Keratinocyte (primary cell): ENCODE measurements at regions not wholly inside any gene's neighbourhood (a gene's known extent, or its start where the extent isn't known, plus 50 kb on each side); places are given as distances from the start of the nearest gene placed in this dataset.

Experiments used
- DNase-seq: peaks from one replicate; pipeline ENCODE4 v3.0.0-alpha.2; 2011; ENCODE audit warnings: low read depth, missing footprints, low spot score
- FAIRE-seq: peaks from 2 replicates; lab custom pipeline; 2011; peaks lifted over from hg19 to GRCh38; lab: Jason Lieb, UNC
- H2AFZ ChIP-seq: 2 replicates; pipeline ENCODE4 v1.6.0; 2012; ENCODE audit warnings: low read length, control low read depth, inconsistent platforms; ENCODE audit not compliant: control insufficient read depth
- H3K27ac ChIP-seq: 2 replicates; pipeline ENCODE4 v1.5.1; 2011; ENCODE audit warnings: low read length; ENCODE audit not compliant: control insufficient read depth, insufficient read depth
- H3K27me3 ChIP-seq: 3 replicates; pipeline ENCODE4 v1.6.0; 2011; ENCODE audit warnings: low read length; ENCODE audit not compliant: control insufficient read depth, insufficient read depth; ENCODE audit errors: extremely low read depth
- H3K36me3 ChIP-seq, 2 experiments: 2 replicates in 1 of 2; 3 replicates in 1 of 2; pipeline ENCODE4 v1.5.1; 2011; ENCODE audit warnings: low read length in 2 of 2, mild to moderate bottlenecking in 1 of 2; ENCODE audit not compliant: control insufficient read depth in 2 of 2, insufficient read depth in 2 of 2; ENCODE audit errors: extremely low read depth in 1 of 2
- H3K4me1 ChIP-seq: 3 replicates; pipeline ENCODE4 v1.5.1; 2011; ENCODE audit warnings: low read length; ENCODE audit not compliant: control insufficient read depth, insufficient read depth; ENCODE audit errors: extremely low read depth
- H3K4me2 ChIP-seq: 3 replicates; pipeline ENCODE4 v1.6.0; 2011; ENCODE audit warnings: low read depth, low read length; ENCODE audit not compliant: control insufficient read depth, insufficient read depth; ENCODE audit errors: extremely low read depth
- H3K4me3 ChIP-seq, 3 experiments: fragments of 200-600 bp in 1 of 3; sonication (generic) in 1 of 3; 2 replicates in 2 of 3; 3 replicates in 1 of 3; pipeline ENCODE4 v1.5.1; 2011 to 2016; ENCODE audit warnings: low read length in 3 of 3, mild to moderate bottlenecking in 3 of 3, control low read depth in 2 of 3, inconsistent platforms in 1 of 3, low read depth in 1 of 3, mixed read lengths in 1 of 3, mixed run types in 1 of 3, moderate library complexity in 1 of 3; ENCODE audit not compliant: control insufficient read depth in 2 of 3, insufficient read depth in 2 of 3; ENCODE audit errors: extremely low read depth in 1 of 3
- H3K79me2 ChIP-seq: 2 replicates; pipeline ENCODE4 v1.6.0; 2012; ENCODE audit warnings: low read length; ENCODE audit not compliant: control insufficient read depth, insufficient read depth
- H3K9ac ChIP-seq: 3 replicates; pipeline ENCODE4 v1.6.0; 2011; ENCODE audit warnings: low read length; ENCODE audit not compliant: control insufficient read depth, insufficient read depth; ENCODE audit errors: extremely low read depth
- H3K9me1 ChIP-seq: 3 replicates; pipeline ENCODE4 v1.6.0; 2011; ENCODE audit warnings: low read length; ENCODE audit not compliant: control insufficient read depth, insufficient read depth; ENCODE audit errors: extremely low read depth
- H3K9me3 ChIP-seq: 2 replicates; pipeline ENCODE4 v1.5.1; 2012; ENCODE audit warnings: low read depth, low read length; ENCODE audit not compliant: control insufficient read depth
- H4K20me1 ChIP-seq: 3 replicates; pipeline ENCODE4 v1.6.0; 2011; ENCODE audit warnings: low read length; ENCODE audit not compliant: control insufficient read depth, insufficient read depth; ENCODE audit errors: extremely low read depth
- CTCF ChIP-seq, 3 experiments: IDR thresholded peaks in 1 of 3; conservative IDR thresholded peaks in 1 of 3; optimal IDR thresholded peaks in 1 of 3; 2 replicates in 2 of 3; 3 replicates in 1 of 3; pipeline versions ENCODE3 to v1.5.1; 2011; ENCODE audit warnings: low read length in 3 of 3, mild to moderate bottlenecking in 3 of 3, moderate library complexity in 2 of 3, control low read depth in 1 of 3, inconsistent platforms in 1 of 3; ENCODE audit not compliant: insufficient read depth in 2 of 3; ENCODE audit errors: extremely low read depth in 1 of 3
- EZH2 ChIP-seq: IDR thresholded peaks from one replicate; pipeline ENCODE4 v1.6.1; 2012; ENCODE audit warnings: inconsistent platforms, mild to moderate bottlenecking, low read length, moderate library complexity
- dilution Hi-C: fragments of 300-500 bp; cut with MboI; formaldehyde crosslinking; loops from one replicate; pipeline ENCODE4 v1.7.0; 2020; ENCODE audit warnings: low sequenced_read_pairs; ENCODE audit not compliant: extremely low pct_ligation_motif_present

- H3K4me3 ChIP-seq: no peak overlapping the region
- no peak overlapping the region for H3K9ac ChIP-seq
- peak overlapping the region; percentile 69 for H3K27ac ChIP-seq
- FAIRE-seq (peak; percentile 96), DNase-seq (peak; percentile 30)
- dilution Hi-C loops: no loop called here
- no peaks in the 10 kb centered on the region for H3K36me3 ChIP-seq
- H4K20me1 ChIP-seq: no peaks in the 10 kb centered on the region
- H2AFZ ChIP-seq: no peak overlapping the region
- no peaks in the 10 kb centered on the region for H3K27me3 ChIP-seq
- no peaks in the 10 kb centered on the region for H3K9me3 ChIP-seq
- no peaks in the 10 kb centered on the region for H3K79me2 ChIP-seq
- peaks cover 53% of the 10 kb centered on the region for H3K4me1 ChIP-seq
- H3K4me2 ChIP-seq: peak overlapping the region; percentile 15
- TF ChIP-seq EZH2: no peak
- TF ChIP-seq CTCF (optimal IDR thresholded peaks at IDR 0.05 in 1 of 3, IDR thresholded peaks at IDR 0.05 in 1 of 3, conservative IDR thresholded peaks at IDR 0.05 in 1 of 3; ENCODE audit: extremely low read depth in 1 of 3, insufficient read depth in 2 of 3, low read length in 3 of 3): no peak
- H3K9me1 ChIP-seq: no peaks in the 10 kb centered on the region
These were observed 128.5 kb upstream of the SYNDIG1 start for GRCh38 chr20:24340933-24341332.

DNA sequence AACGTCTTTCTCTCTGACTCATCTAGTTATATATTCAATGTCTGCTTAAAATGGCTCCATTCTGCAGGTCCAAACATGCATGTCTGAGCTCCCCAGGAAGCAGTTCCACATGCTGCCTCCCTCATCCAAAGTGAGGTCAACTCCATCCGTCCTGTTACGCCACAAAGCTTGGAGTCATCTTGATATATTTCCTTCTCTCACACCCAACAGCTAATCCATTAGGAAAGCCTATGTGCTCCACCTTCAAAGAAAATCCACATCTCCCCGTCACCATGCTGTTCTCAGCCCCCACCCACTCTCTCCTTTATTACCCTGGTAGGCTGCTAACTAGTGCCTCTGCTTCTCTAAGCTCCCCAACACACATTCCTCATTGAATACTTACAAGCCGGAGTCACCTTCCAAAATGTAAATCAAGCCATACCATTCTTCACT, 130.2 kb upstream of the SYNDIG1 start:
- Histone ChIP-seq H3K4me2 (peak overlapping the region; percentile 25), H3K36me3 (no peaks in the 10 kb centered on the region), H3K27ac (peak overlapping the region; percentile 69), H3K4me3 (no peak overlapping the region), H2AFZ (no peak overlapping the region), H3K79me2 (no peaks in the 10 kb centered on the region), H3K9me3 (no peaks in the 10 kb centered on the region), H3K9me1 (no peaks in the 10 kb centered on the region), H3K9ac (peak overlapping the region; percentile 6), H4K20me1 (no peaks in the 10 kb centered on the region), H3K27me3 (no peaks in the 10 kb centered on the region), H3K4me1 (peaks cover 56% of the 10 kb centered on the region)
- FAIRE-seq (peak; percentile 90), DNase-seq (peak; percentile 66)
- dilution Hi-C loops: no loop called here
- TF ChIP-seq CTCF (optimal IDR thresholded peaks at IDR 0.05 in 1 of 3, IDR thresholded peaks at IDR 0.05 in 1 of 3, conservative IDR thresholded peaks at IDR 0.05 in 1 of 3; ENCODE audit: extremely low read depth in 1 of 3, insufficient read depth in 2 of 3, low read length in 3 of 3) (no peak), EZH2 (no peak)
